Activated T-cell treated with anti-CD3 and anti-CD28 coated beads for 24 hours (primary cell): ENCODE measurements at regions not wholly inside any gene's neighbourhood (a gene's known extent, or its start where the extent isn't known, plus 50 kb on each side); places are given as distances from the start of the nearest gene placed in this dataset.
"Not testable (repeated sequence)": the region's sequence is repeated elsewhere in the genome, so short reads cannot be mapped to it uniquely, and the experiment has no call there.

Source experiments
- DNase-seq: peaks from one replicate; pipeline ENCODE4 v3.0.0-alpha.2; 2020; ENCODE audit warnings: low read depth

- DNase-seq, result not testable (repeated sequence)
Measured at GRCh38 chr9:63912451-63912850, 1372.6 kb downstream of the FOXD4L5 start.

- DNase-seq, result not testable (repeated sequence)
Measured at GRCh38 chr9:63909076-63909475, 1375.9 kb downstream of the FOXD4L5 start.

DNA sequence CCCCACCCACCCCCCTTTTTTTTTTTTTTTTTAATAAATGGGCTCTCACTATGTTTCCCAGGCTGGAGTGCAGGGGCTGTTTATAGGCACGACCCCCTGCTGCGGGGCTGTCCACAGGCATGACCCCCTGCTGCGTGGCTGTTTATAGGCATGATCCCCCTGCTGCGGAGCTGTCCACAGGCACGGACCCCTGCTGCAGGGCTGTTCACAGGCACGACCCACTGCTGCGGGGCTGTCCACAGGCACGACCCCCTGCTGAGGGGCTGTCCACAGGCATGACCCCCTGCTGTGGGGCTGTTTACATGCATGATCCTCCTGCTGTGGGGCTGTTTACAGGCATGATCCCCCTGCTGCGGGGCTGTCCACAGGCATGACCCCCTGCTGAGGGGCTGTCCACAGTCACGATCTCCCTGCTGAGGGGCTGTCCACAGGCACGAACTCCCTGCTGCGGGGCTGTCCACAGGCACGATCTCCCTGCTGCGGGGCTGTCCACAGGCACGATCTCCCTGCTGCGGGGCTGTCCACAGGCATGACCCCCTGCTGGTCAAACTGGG, 1385.3 kb downstream of the FOXD4L5 start:
- DNase-seq, result not testable (repeated sequence)

DNA sequence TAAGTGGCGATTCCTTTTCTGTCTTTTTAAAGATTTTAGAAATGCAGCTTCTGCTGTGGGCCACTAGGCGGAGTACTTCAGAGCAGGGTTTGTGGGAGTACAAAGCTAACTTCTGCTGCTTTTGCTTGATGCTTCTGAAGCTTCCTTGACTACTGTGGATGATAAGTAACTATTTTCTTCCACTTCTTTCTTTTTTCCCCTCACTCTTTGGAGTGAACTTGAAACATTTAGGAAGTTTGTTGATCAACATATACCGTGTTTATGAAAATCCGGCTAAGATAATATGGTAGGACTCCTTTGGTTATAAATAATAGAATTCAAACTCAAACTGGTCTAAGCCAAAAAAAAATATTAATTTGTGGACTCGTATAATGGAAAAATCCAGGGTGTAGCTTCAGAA, 1403.6 kb downstream of the FOXD4L5 start:
- not testable (repeated sequence) for DNase-seq

DNA sequence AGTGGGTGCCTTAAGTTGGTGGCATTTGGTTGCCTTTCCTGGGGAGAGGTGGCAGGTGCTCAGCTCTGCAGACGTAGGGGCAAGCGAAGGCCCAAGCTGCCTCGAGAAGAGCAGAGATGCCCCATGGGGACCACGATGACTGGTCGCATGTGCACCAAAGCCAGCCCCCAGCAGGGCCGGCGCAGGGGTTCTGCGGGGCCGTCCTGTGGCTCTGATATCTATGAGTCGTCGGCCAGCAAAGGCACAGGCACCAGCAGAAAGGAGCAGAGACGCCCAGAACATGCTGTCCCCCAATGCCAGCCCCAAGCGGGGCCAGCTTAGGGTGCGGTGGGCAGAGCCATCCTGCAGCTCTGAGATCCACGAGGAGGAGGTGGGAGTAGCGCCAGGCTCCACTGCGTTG, 1408.6 kb downstream of the FOXD4L5 start:
- not testable (repeated sequence) for DNase-seq

GRCh38 chr9:63859475-63860215, 1425.4 kb downstream of the FOXD4L5 start:
- no peak for DNase-seq

DNA sequence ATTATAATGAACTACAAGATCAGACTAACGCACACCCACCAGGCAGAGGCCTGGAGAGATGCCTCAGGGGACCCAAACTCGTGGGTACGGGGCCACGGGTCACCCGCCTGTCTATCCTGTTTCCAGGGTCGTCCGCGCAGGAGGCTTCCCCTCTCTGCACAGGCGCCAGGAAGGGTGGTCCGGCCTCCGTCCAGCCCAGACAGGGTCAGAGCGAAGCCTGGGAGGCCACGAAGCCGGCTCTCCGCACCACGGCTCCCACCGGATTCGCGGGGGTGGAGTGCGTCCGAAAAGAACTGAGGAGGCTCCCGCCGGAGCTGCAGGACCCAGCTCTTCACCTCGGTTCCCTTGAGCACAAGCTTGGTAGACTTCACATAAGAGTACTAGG, 1425.9 kb downstream of the FOXD4L5 start:
- DNase-seq, result not testable (repeated sequence)

DNA sequence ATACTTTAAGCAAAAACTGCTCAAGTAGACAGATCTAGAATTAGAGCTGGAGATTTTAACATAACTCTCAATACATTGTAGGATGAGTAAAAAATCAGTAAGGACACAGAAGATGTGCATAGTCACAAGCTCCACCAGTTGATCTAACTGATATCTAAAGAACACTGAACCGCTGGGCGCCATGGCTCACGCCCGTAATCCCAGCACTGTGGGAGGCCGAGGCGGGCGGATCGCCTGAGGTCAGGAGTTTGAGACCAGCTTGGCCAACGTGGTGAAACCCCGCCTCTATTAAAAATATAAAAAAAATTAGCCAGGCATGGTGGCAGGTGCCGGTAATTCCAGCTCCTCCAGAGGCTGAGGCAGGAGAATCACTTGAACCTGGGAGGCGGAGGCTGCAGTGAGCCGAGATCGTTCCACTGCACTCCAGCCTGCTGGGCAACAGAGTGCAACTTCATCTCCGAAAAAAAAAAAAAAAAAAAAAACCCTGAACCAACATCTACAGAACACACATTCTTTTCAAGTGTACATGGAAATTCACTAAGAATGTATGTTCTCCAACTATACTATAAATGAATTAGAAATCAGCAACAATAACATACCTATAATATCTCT, 1431.8 kb downstream of the FOXD4L5 start:
- not testable (repeated sequence) for DNase-seq

- DNase-seq, result not testable (repeated sequence)
Measured at GRCh38 chr9:63824804-63825203, 1460.2 kb downstream of the FOXD4L5 start.

DNA sequence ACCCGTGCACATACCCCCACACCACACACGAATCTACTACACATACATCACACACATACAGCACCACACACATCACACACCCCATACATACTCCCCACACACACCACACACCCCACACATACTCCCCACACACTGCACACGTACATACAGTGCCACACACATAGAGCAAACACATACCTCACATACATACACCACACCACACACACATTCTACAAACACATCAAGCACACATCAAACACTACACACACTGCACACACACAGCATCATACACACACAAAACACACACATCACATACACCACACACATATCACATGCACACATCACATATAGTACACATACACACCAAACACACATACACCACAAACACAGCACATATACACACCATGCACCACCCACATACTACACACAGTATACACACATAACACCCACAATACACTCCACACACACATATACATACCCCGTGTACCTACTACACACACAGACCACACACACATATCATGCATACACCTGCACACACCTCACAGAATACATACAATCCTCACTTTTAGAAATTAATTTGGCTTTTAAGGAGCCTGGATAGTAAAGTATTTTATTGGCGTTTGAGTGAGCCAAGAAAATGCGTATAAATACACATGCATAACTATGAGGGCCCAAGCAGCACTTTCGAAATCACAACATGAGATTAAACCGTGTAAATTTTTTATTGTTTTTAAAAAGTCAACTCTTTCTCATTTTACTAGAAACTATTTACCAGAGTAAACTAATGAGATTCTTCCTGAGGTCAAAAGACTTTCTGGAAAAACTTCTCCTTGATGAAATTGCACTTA, 1461.4 kb downstream of the FOXD4L5 start:
- not testable (repeated sequence) for DNase-seq

- not testable (repeated sequence) for DNase-seq
Measured at GRCh38 chr9:63822615-63823374, 1462.2 kb downstream of the FOXD4L5 start.

- not testable (repeated sequence) for DNase-seq
Measured at GRCh38 chr9:63821293-63821692, 1463.7 kb downstream of the FOXD4L5 start.

DNA sequence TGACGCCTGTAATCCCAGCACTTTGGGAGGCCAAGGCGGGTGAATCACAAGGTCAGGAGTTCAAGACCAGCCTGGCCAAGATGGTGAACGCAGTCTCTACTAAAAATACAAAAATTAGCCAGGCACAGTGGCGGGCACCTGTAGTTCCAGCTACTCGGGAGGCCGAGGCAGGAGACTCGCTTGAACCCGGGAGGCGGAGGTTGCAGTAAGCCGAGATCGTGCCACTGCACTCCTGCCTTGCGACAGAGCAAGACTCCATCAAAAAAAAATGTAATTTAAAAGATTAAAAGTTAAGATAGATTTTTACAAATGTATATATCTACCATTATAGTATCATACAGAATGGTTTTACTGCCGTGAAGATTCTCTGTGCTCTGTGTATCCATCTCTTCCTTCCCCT, 1464.1 kb downstream of the FOXD4L5 start:
- not testable (repeated sequence) for DNase-seq

DNA sequence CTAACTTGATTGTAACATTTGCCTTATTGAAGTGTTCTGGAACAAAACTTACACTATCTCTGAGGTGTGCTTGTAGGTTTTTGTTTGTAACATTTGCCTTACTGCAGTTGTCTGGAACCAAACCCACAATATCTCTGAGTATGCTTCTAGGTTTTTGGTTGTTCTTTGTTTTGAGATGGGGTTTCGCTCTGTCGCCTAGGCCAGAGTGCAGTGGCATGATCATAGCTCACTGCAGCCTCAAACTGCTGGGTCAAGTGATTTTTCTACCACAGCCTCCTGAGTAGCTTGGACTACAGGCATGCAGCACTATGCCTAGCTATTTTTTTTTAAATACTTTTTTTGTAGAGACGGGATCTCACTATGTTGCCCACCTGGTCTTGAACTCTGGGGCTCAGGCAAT, 1464.6 kb downstream of the FOXD4L5 start:
- DNase-seq, result not testable (repeated sequence)

DNA sequence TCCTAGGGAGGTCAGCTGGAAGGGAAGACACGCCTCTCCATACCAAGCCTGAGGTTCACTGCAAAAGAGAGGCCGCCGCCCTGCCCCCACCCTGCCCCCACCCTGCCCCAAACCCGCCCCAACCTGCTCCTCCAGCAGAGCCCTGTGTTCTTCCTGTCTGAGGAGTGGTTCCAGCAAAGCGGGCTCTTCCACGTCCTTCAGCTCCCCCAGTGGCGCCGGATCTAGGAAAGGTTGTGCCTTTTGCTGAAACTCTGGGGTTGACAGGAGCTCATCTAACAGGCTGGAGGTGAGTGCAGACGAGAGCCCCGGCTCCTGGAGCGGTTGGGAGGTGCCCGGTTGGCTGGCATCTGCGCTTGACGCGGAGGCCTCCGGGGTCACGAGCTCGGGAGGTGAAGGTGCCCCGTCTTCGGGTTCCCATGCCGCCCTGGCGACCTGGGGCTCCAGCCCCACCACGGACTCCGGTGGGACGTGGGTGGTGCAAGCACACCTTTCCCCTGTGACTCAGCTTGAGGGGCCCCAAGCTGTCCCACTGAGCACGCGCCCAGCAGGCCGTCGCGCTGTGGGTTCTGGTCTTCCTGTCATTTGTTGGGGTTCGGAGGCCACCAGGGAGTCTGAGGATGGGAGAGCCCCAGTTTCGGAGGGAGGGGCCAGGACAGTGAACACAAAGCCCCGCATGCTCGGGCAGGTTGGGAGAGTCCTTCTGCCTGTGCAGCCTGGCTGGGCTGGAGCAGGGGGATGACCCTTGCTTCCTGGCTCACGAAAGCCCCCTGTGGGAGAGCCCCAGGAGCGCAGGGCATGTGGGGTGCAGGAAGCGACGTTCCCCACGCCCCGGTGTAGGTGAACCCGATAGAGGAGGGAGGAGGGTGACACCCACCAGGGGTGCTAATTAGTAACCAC, 1467.1 kb downstream of the FOXD4L5 start:
- DNase-seq, result peak; percentile 47

DNA sequence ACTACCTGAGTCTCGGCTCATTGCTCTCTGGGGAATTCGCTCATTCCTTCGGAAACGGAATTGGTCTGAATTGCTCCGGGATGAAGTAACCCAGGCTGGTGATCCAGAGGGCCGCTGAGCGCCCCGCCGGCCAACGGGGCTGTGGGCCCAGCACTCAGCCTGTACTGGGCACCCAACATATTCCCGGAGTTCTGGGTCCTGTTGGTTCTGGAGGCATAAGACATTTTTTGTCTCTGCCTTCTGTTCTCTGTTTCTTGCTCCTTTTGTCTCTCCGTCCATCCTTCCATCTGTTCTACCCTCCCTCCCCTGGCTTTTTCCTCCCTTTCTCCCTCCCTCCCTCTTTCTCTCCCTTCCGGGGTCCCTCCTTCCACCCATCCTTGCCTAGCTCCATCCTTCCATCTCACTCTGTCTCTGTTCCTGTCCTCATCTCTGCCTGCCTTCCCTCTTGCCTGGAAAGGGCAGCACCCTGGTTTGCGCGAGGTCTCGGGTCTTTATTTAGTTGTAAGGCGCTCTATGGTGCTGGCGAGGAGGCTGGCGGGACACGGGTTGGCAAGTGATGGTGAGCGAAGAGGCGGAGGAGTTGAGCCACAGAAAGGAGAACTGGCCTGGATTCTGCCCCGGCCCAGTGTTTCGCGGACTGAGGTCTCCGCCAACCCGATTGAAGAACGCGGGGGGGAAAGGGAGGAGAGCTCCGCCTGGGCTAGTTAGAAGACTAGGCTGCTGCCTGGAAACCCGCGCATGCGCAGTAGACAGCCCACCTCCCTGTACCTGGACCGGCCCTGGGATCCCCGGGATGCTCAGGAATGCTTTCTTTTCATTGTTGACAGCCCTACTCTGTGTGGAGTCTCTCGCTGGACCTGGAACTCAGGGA, 1468.0 kb downstream of the FOXD4L5 start:
- peak; percentile 57 for DNase-seq

DNA sequence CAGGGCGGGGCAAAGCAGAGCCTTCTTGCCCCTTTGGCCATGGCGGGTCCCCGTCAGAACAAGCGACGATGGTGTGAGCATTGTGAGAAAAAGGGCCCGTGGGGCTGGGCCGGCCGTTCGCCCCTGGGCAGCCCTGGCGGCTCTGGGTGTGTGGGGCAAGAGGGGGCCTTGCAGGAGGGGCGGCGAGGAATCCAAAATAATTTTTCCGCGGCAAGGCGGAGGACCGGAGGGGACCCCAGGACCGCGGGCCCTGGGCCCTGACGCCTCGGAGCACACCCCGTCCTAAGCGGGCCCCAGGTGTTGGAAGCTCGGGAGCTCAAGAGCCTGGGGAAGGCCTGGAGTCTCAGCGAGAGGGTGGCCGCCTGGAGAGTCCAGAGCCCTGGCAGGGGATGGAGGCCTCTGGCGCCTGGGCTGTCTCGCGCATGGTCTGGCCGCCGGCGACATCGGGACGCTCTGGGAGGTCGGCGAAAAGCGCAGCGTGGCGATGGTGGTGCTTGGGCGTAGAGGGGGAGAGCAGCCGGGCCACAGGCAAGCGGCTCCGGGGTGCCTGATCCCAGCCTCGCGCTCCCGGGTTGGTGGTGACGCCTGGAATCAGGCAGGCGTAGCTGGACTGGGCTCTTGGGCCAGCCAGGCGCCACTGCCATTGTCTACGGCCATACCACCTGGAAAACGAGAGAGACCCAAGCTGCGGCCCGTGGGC, 1469.9 kb downstream of the FOXD4L5 start:
- not testable (repeated sequence) for DNase-seq

- not testable (repeated sequence) for DNase-seq
Measured at GRCh38 chr9:63813391-63814021, 1471.5 kb downstream of the FOXD4L5 start.
